Fibroblast of skin of left biceps (primary cell): ENCODE measurements at regions not wholly inside any gene's neighbourhood (a gene's known extent, or its start where the extent isn't known, plus 50 kb on each side); places are given as distances from the start of the nearest gene placed in this dataset.

Experiments used
- DNase-seq, 2 experiments: peaks; one replicate each; pipeline ENCODE4 v3.0.0-alpha.2; 2013; ENCODE audit warnings: low read depth in 2 of 2

DNA sequence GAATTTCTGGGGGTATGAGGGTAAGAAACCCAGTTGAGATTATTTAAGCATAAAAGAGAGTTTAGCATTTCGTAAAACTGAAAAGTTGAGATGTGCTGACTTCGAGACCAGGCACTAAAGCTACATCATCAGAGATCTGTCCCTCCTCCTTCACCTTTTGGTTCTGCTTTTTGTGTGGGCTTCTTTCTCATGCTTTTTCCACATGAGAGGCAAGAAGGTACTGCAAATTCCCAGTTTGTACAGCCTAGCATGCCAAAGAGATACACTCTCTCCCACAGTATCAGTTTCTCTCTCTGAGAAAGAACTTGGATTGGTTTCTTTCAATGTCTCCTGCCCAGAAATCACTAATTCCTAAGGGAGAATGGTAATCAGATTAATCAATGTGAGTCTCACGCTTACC, 584.7 kb downstream of the SEMA5A start:
- DNase-seq: no peak

DNA sequence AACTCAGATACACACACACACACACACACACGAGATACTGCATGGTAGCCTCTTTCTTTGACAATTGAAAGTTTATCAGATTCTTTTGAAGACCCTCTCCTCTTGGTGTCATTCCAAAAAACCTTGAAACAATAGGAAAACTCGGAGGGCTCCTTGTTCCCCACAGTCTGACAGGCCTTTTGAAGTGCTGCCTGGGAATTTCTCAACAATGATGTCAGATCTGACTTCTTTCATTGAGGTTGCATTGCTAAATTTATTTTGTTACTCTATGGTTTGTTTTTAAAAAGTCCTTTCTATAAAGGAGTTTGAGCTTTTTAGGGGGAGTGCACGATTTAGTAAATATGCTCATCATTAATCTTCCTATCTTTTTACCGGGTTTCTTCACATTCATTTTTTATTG, 583.9 kb downstream of the SEMA5A start:
- DNase-seq: no peak

DNA sequence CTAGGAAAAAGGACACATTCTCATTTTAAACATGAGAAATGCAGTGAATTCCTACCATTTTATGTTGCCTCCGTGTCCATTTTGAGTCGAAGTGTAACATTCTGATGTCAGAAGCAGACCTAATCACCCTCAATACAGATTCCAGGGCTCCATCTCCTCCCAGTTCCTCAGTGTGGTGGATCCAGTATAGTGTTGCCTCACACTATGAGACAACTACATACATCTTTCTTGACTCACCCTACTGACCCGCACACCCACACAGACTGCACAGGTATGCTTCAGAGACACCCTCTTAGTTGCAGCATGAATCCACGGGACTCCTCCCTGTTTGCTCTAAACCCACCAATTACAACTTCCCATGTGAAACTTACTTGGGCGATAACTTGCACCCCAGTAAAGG, 564.9 kb downstream of the SEMA5A start:
- no peak for DNase-seq

- DNase-seq: no peak
These were observed 564.4 kb downstream of the SEMA5A start for GRCh38 chr5:8981496-8981895.

DNA sequence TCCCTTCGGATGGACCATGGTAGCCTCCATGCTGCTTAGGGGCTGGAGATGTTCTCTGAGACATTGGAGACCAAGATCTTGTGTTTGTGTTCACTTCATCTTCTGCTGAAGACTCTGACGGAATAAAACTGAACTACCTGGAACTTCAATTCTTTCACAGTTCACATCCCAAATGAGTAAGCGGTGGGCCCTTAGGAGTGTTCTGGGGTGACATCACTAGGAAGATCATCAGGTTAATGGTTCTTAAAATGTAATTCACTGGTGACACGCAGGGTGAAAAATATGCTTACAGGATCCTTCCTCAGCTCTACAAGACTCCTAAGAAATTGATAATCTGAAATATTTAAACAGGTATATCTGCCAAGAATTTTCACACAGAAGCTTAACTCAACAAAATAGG, 561.5 kb downstream of the SEMA5A start:
- DNase-seq: no peak
